Mammary epithelial cell (primary cell): ENCODE measurements at regions not wholly inside any gene's neighbourhood (a gene's known extent, or its start where the extent isn't known, plus 50 kb on each side); places are given as distances from the start of the nearest gene placed in this dataset.

Experiments used
- EZH2 ChIP-seq: IDR thresholded peaks from 2 replicates; pipeline ENCODE4 v1.6.1; 2012; ENCODE audit warnings: low read length, inconsistent platforms, borderline replicate concordance
- TF ChIP-seq, protein P1 (sequence below), 2 donors: IDR thresholded peaks in 1 of 2; conservative IDR thresholded peaks in 1 of 2; 2 replicates each; pipeline ENCODE4 v1.5.1; 2011 to 2012; ENCODE audit warnings: inconsistent platforms in 2 of 2, low read length in 2 of 2, mild to moderate bottlenecking in 2 of 2, control low read depth in 1 of 2, low read depth in 1 of 2; ENCODE audit not compliant: insufficient read depth in 1 of 2; ENCODE audit errors: extremely low read depth in 1 of 2

DNA sequence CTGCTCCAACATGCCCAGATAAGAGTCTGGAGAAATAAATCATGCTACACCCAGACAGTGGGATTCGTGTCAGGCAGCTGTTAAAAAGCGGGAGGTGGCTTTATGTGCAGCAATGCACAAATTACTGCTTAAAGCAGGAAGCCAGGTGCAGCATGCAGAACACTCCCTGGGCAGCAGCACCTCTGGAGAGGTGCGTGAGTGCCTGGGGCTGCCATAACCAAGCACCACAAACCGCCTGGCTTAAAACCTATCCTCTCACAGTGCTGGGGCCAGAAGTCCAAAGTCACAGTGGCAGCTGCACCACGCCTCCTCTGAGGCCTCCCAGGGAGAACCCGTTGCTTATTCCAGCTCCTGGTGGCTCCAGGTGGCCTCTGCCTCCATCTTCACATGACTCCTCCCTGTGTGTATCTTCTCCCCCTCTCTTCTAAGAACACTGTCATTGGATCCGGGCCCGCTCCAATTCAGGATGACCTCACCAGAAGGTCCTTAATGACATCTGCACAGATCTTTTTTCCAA, 115.6 kb downstream of the SIK1 start:
- TF ChIP-seq, protein P1, sequence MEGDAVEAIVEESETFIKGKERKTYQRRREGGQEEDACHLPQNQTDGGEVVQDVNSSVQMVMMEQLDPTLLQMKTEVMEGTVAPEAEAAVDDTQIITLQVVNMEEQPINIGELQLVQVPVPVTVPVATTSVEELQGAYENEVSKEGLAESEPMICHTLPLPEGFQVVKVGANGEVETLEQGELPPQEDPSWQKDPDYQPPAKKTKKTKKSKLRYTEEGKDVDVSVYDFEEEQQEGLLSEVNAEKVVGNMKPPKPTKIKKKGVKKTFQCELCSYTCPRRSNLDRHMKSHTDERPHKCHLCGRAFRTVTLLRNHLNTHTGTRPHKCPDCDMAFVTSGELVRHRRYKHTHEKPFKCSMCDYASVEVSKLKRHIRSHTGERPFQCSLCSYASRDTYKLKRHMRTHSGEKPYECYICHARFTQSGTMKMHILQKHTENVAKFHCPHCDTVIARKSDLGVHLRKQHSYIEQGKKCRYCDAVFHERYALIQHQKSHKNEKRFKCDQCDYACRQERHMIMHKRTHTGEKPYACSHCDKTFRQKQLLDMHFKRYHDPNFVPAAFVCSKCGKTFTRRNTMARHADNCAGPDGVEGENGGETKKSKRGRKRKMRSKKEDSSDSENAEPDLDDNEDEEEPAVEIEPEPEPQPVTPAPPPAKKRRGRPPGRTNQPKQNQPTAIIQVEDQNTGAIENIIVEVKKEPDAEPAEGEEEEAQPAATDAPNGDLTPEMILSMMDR (conservative IDR thresholded peaks at IDR 0.05 in 1 of 2, IDR thresholded peaks at IDR 0.05 in 1 of 2; ENCODE audit: extremely low read depth in 1 of 2, insufficient read depth in 1 of 2, low read depth in 1 of 2, low read length in 2 of 2) = no peak
- TF ChIP-seq EZH2 = no peak
